ENCODE measurements at regions not wholly inside any gene's neighbourhood (a gene's known extent, or its start where the extent isn't known, plus 50 kb on each side); places are given as distances from the start of the nearest gene placed in this dataset.

DNA sequence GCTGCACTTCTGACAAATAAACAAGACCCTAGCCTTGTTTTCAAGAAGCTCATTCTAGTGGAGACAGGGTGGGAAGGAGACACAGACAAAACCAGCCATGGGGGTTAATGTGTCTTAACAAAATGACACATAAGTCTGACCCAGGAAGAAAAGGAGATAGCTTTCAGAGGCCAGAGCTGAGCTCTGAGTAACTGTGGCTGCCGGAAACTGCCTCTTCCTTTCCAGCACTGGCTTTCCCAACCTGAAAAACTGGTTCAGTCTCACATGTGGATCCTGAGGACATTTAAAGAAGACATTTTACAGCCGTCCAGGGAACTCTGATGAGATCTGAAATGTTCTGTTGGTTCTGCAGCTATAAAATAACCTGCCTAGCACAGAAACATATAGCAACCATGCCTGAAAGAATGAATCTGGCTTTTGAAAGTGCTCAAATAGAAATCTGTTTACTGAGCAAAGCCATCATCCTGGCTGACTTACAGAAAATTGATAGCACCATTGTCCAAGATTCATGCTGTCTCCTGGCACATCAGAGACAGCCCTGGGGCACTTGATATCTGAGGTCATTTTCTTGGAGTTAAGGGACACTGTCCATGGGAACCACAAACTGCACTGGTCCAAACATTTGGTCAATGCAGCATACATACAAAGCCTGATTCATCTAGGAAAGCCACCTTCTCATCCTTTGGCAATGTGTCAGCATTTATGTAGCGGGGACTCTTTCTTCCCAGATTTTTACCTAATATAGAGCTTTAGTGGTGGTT is 83.2 kb upstream of the PAX1 start (continued):
- TF ChIP-seq, protein P1, sequence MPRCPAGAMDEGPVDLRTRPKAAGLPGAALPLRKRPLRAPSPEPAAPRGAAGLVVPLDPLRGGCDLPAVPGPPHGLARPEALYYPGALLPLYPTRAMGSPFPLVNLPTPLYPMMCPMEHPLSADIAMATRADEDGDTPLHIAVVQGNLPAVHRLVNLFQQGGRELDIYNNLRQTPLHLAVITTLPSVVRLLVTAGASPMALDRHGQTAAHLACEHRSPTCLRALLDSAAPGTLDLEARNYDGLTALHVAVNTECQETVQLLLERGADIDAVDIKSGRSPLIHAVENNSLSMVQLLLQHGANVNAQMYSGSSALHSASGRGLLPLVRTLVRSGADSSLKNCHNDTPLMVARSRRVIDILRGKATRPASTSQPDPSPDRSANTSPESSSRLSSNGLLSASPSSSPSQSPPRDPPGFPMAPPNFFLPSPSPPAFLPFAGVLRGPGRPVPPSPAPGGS (IDR thresholded peaks at IDR 0.05; ENCODE audit: borderline replicate concordance, insufficient read depth, low read depth, low read length, poor library complexity, severe bottlenecking), result no peak

GRCh38 chr20:21618759-21619416 is 86.6 kb upstream of the PAX1 start:
- ChIA-PET POLR2A (no interaction called here), RAD21 (ENCODE audit: unreplicated experiment) (no interaction called here), SMC1A (ENCODE audit: uncharacterized antibody, unreplicated experiment) (interaction anchor here (1.1 kb wide), 1 partner anchor 114 kb away, joined by 4 read pairs; no protein-coding TSS in a partner anchor), CTCF (interaction anchor here (0.6 to 1.4 kb wide), 2 partner anchors 89 to 383 kb away, joined by 3 to 4 read pairs; no protein-coding TSS in a partner anchor)
- BruUV-seq (replicated peaks), result no TSS peak
- peak; percentile 17 for DNase-seq (ENCODE audit: low read depth, low spot score)
- 3% methylated on average over 7 of the region's 7 CpGs for WGBS (ENCODE audit: insufficient coverage, insufficient replicate concordance, low lambda C conversion rate, missing lambda C conversion rate)
- Histone ChIP-seq H3K9me3 (replicated peaks; ENCODE audit: control insufficient read depth, insufficient read depth, low read length) (no peaks in the 10 kb centered on the region), H3K4me1 (ENCODE audit: control insufficient read depth, insufficient read depth, low read length) (no peaks in the 10 kb centered on the region), H3K36me3 (ENCODE audit: control insufficient read depth in 2 of 2, insufficient read depth in 2 of 2, low read length in 1 of 2) (no peaks in the 10 kb centered on the region), H3K79me2 (ENCODE audit: control insufficient read depth, insufficient read depth, low read length) (no peaks in the 10 kb centered on the region), H4K20me1 (ENCODE audit: control insufficient read depth, insufficient read depth) (no peaks in the 10 kb centered on the region), H3K9ac (ENCODE audit: control insufficient read depth, insufficient read depth, low read length) (no peak overlapping the region), H3K4me2 (ENCODE audit: control insufficient read depth, insufficient read depth) (peak overlapping the region; percentile 35), H3K27ac (ENCODE audit: control insufficient read depth, insufficient read depth) (no peak overlapping the region), H3K4me3 (peak overlapping the region; percentile 10; the same call in 1 of the 2 replicates), H3K27me3 (replicated peaks in 1 of 2; ENCODE audit: control insufficient read depth in 2 of 2, insufficient read depth in 2 of 2, low read length in 1 of 2) (no peaks in the 10 kb centered on the region), H2AFZ (ENCODE audit: control insufficient read depth, low read depth, low read length) (no peak overlapping the region)
- ATAC-seq, result peak; percentile 68
- FAIRE-seq, result no peak
- intact Hi-C loops (cut with micrococcal nuclease; ENCODE audit: unreplicated experiment), result loop anchor here (5.0 kb wide), 1 partner anchor 757 kb away; no protein-coding TSS in a partner anchor
- in situ Hi-C loops (cut with MboI), result no loop called here
- no peak for TF ChIP-seq TAF1 (IDR thresholded peaks at IDR 0.05; ENCODE audit: borderline replicate concordance, low read depth, low read length)
- no peak for TF ChIP-seq POU2F2 (IDR thresholded peaks at IDR 0.05; ENCODE audit: borderline replicate concordance, low read depth, low read length)
- TF ChIP-seq CEBPZ (IDR thresholded peaks at IDR 0.05; ENCODE audit: low read depth, low read length), result no peak
- TF ChIP-seq MXI1 (IDR thresholded peaks at IDR 0.05; ENCODE audit: low read depth, low read length), result no peak
- TF ChIP-seq PRDM15 (CRISPR knock-in tag; IDR thresholded peaks at IDR 0.05), result no peak

Measured in GM12878 (cell line).